Lung (tissue), 11 donors: ENCODE measurements at regions not wholly inside any gene's neighbourhood (a gene's known extent, or its start where the extent isn't known, plus 50 kb on each side); places are given as distances from the start of the nearest gene placed in this dataset.

Experiments used
- ATAC-seq: fragments of 200-7000 bp; cut with Tn5 transposase; one replicate; pipeline ENCODE4 v1.9.1; 2020; ENCODE audit warnings: moderate number of reproducible peaks; ENCODE audit not compliant: insufficient read depth, low FRiP score
- DNase-seq, 3 donors: peaks; one replicate each; pipeline ENCODE4 v3.0.0-alpha.2; 2013 to 2017
- H3K27ac ChIP-seq, 2 donors: one replicate each; pipeline ENCODE4 v1.5.1; 2013; ENCODE audit warnings: mild to moderate bottlenecking in 2 of 2, moderate library complexity in 2 of 2, control low read depth in 1 of 2, inconsistent platforms in 1 of 2, low read depth in 1 of 2, low read length in 1 of 2
- H3K27me3 ChIP-seq, 3 donors: one replicate each; pipeline ENCODE4 v1.5.1; 2013; ENCODE audit warnings: low read length in 2 of 3; ENCODE audit not compliant: control insufficient read depth in 3 of 3, insufficient read depth in 3 of 3
- H3K36me3 ChIP-seq, 4 donors: one replicate each; pipeline ENCODE4 v1.5.1; 2013; ENCODE audit warnings: low read length in 4 of 4, mild to moderate bottlenecking in 1 of 4, moderate library complexity in 1 of 4; ENCODE audit not compliant: control insufficient read depth in 4 of 4, insufficient read depth in 4 of 4
- H3K4me1 ChIP-seq, 5 donors: one replicate each; pipeline ENCODE4 v1.5.1; 2013; ENCODE audit warnings: low read length in 5 of 5, mild to moderate bottlenecking in 2 of 5, moderate library complexity in 1 of 5; ENCODE audit not compliant: control insufficient read depth in 5 of 5, insufficient read depth in 5 of 5
- H3K4me3 ChIP-seq: one replicate; pipeline ENCODE4 v1.5.1; 2013; ENCODE audit warnings: mild to moderate bottlenecking, control low read depth, moderate library complexity
- H3K9ac ChIP-seq, 2 donors: one replicate each; pipeline ENCODE4 v1.5.1; 2013; ENCODE audit warnings: low read length in 2 of 2, control low read depth in 1 of 2; ENCODE audit not compliant: insufficient read depth in 1 of 2
- H3K9me3 ChIP-seq, 4 donors: one replicate each; pipeline ENCODE4 v1.5.1; 2013; ENCODE audit warnings: low read length in 3 of 4, mild to moderate bottlenecking in 1 of 4, moderate library complexity in 1 of 4; ENCODE audit not compliant: control insufficient read depth in 4 of 4, insufficient read depth in 3 of 4
- CTCF ChIP-seq: IDR thresholded peaks from 2 replicates; pipeline ENCODE4 v1.5.1; 2012; ENCODE audit warnings: mild to moderate bottlenecking; ENCODE audit errors: control extremely low read depth, extremely low read depth
- WGBS, 2 donors: extraction: QIAGEN DNeasy Blood & Tissue Kit; methylation state at CpG; one replicate each; pipeline ENCODE4 v1.1.7; 2013; 5-methylcytosine and 5-hydroxymethylcytosine counted together
- donor health status: control.
- donor health status: control.
- donor health status: Bipolar disorder and iron deficiency.
- donor health status: healthy.
- donor health status: DM: yes; HTN: yes; CAD: no.

GRCh38 chr2:2825516-2826208 lies 494.6 kb upstream of the MYT1L start:
- Histone ChIP-seq H3K4me3 (no peak overlapping the region), H3K27ac (no peak overlapping the region), H3K9me3 (peaks cover 0 to 5% (median 0%) of the 10 kb centered on the region in 4 donors), H3K36me3 (no peaks in the 10 kb centered on the region), H3K9ac (no peak overlapping the region), H3K4me1 (no peaks in the 10 kb centered on the region), H3K27me3 (no peaks in the 10 kb centered on the region)
- 91 to 94% methylated on average over 21 of the region's 21 CpGs for WGBS, 2 donors
- DNase-seq: no peak
- TF ChIP-seq CTCF: no peak
- no peak for ATAC-seq

- DNase-seq (no peak), ATAC-seq (no peak)
- 88 to 93% methylated on average over 9 of the region's 9 CpGs for WGBS, 2 donors
Observed at GRCh38 chr2:2825062-2825461, 494.0 kb upstream of the MYT1L start.

GRCh38 chr2:2824588-2824987 lies 493.5 kb upstream of the MYT1L start:
- no peak for DNase-seq
- no peaks in the 10 kb centered on the region for H3K27me3 ChIP-seq
- peaks cover 0 to 3% (median 0%) of the 10 kb centered on the region in 4 donors for H3K9me3 ChIP-seq
- 77 to 93% methylated on average over 5 of the region's 5 CpGs for WGBS, 2 donors
- no peak for ATAC-seq
- no peaks in the 10 kb centered on the region for H3K4me1 ChIP-seq
- H3K9ac ChIP-seq: no peak overlapping the region
- TF ChIP-seq CTCF: no peak
- no peak overlapping the region for H3K4me3 ChIP-seq
- no peaks in the 10 kb centered on the region for H3K36me3 ChIP-seq
- H3K27ac ChIP-seq: no peak overlapping the region

More at GRCh38 chr2:2825062-2825461, 494.0 kb upstream of the MYT1L start:
- H3K4me3 ChIP-seq: no peak overlapping the region
- TF ChIP-seq CTCF: no peak
- peaks cover 0 to 3% (median 0%) of the 10 kb centered on the region in 4 donors for H3K9me3 ChIP-seq
- H3K9ac ChIP-seq: no peak overlapping the region
- H3K27me3 ChIP-seq: no peaks in the 10 kb centered on the region
- H3K36me3 ChIP-seq: no peaks in the 10 kb centered on the region
- no peaks in the 10 kb centered on the region for H3K4me1 ChIP-seq
- no peak overlapping the region for H3K27ac ChIP-seq
